HG03558 (cell line): ENCODE measurements at regions not wholly inside any gene's neighbourhood (a gene's known extent, or its start where the extent isn't known, plus 50 kb on each side); places are given as distances from the start of the nearest gene placed in this dataset.

Experiments used
- ATAC-seq: cut with Tn5 transposase; IDR thresholded peaks from one replicate; pipeline ENCODE4 v1.9.1; 2021; ENCODE audit warnings: moderate number of reproducible peaks; ENCODE audit not compliant: unreplicated experiment; ENCODE audit errors: extremely low read depth

DNA sequence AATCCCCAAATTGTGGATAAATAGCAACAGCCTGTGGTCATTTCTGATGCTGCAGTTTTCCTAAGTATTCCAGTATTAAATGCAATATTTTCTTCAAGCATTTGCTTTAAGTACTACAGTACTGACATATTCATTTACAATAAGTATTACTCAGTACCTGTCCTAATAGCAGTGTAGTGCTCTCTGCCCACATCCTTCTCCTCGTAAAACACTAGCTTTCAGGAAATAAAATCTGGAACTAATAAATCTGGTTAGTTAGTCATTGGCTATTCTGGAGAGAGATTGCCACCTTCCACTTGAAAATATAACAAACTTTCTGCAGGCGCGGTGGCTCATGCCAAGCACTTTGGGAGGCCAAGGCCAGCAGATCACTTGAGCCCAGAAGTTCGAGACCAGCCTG is 441.5 kb downstream of the PRKD1 start:
- ATAC-seq = no peak

DNA sequence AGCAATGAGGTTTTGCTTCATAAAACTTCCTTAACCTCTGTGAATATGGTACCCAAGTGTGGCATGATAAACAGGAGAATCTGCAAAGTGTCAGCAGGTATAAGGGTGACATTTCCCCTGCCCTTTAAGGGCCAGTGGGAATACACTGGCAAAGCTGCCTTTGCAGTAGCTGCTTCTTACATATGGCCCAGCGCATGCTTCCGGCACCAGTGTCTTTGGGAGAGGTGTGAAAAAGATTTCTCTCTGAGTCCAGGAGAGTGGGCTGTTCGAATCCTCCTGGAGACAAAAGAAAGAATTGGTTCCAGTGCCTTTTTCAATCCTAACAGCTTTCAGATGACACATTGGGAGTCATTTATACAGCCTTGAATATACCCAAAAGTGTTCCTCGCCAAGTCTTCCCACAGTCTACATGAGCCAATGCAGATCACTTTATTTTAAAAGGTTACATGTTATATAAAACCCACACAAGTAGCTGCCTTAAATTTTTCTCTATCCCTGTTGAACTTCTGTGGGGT is 437.7 kb downstream of the PRKD1 start:
- ATAC-seq = no peak

DNA sequence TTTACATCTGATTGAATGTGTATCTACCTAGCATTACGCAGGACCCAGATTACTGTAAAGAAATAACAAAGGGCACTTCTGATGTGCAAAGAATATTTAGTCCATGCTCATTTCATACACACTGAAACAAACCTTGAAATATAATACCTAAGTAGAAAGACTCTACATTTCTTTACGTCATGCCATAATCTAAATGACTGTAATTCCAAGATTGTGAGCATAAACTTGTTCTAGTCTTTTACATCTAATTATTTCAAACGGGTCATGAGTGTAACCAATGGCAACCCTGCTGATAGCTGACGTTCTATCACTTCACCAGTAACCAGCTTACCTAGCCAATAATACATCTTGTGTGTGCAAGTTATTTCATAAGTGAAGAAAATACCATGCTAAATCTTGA is 433.8 kb downstream of the PRKD1 start:
- ATAC-seq = no peak

DNA sequence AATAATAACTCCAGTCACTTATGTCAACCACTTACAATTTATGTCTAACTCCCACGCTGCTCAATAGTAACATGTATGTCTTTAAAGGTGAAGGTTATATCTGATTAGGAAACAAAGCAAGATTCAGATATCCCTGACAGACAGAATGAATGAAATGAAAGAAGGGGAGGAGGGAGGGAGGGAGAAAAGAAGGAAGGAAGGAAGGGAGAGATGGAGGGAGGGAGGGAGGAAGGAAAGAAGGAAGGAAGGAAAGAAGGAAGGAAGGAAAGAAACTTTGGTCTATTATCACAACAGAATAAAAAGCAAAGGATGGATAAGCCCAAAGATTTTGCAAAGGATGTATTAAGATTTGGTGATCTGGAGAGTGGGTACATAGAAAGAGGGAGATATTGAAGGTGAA is 433.3 kb downstream of the PRKD1 start:
- no peak for ATAC-seq

DNA sequence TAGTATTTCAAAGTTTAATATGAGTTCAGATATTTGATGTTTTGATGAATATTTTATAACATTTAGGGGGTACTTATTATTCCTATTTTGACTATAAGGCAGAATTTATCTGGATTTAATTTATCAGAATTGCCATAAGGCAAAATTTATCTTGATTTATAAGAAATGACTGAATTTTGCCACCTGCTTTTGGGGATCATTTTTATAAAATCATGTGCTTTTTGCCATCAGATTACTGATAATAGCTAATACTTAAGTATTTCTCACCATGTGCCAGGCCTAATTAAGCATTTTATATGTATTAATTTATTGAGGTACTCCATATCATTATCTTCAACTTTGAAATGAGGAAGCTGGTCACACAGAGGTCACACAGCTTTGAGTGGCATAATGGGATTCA is 423.7 kb downstream of the PRKD1 start:
- no peak for ATAC-seq

DNA sequence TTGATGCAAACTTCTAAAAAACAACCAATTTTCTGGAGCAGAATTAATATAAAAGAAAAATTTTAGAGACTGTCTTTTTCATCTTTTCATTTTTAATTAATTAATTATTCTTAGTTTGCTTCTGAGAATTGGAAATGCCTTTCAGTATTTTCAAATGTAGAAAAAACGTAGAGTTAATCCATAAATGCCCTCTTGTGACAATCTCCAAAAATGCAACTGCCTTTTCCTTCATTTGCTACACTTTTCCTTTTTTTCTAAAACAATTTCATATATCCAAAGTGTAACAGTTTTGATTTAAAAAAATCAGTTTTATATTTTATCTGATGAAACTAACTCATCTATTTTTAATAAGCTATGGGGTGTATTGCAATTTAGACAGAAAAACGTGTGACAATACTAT is 409.3 kb downstream of the PRKD1 start:
- no peak for ATAC-seq

DNA sequence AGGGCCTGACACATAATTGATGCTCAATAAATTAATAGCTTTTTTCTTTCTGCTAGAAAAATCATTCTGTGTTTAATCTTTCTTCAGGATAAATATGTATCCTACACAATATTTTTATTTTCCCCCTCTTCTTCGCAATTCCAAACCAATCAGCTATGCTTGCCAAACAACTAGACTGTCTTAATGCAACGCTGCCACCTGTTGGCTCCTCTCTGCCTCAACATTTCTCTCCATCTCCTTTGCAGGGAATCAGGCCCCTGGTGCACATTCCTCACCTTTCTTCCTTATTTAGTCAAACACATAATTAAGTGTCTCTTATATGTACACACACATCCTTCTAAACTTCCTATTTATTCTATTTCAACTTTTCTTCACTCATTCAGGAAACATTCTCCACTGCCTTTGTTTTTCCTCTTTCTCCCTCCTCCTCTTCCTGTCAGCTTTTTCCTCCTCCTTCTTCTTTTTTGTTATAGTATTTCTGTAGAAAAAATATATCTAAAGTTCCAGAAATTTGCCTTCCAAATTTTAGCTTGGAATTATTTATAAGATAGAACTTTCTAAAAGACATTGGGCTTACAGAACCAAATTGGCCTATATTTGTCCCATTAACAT is 406.0 kb downstream of the PRKD1 start:
- no peak for ATAC-seq
